HG03280 (cell line): ENCODE measurements at regions not wholly inside any gene's neighbourhood (a gene's known extent, or its start where the extent isn't known, plus 50 kb on each side); places are given as distances from the start of the nearest gene placed in this dataset.
"Not testable (repeated sequence)": the region's sequence is repeated elsewhere in the genome, so short reads cannot be mapped to it uniquely, and the experiment has no call there.

Source experiments
- ATAC-seq: cut with Tn5 transposase; IDR thresholded peaks from one replicate; pipeline ENCODE4 v1.9.1; 2021; ENCODE audit warnings: mild to moderate bottlenecking, moderate library complexity; ENCODE audit not compliant: unreplicated experiment

DNA sequence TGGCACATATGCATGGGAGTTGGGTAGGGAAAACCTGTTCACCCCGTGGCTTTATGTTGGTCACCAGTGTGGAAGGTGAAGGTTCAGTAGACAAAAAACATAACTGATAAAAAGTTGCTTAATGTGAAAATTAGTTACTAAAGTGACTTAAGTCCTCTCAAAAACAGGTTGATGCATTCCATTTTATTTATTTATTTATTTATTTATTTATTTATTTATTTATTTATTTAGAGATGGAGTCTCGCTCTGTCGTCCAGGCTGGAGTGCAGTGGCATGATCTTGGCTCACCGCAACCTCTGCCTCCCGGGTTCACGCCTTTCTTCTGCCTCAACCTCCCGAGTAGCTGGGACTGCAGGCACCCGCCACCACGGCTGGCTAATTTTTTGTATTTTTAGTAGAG lies 541.0 kb downstream of the DCDC2C start:
- not testable (repeated sequence) for ATAC-seq

DNA sequence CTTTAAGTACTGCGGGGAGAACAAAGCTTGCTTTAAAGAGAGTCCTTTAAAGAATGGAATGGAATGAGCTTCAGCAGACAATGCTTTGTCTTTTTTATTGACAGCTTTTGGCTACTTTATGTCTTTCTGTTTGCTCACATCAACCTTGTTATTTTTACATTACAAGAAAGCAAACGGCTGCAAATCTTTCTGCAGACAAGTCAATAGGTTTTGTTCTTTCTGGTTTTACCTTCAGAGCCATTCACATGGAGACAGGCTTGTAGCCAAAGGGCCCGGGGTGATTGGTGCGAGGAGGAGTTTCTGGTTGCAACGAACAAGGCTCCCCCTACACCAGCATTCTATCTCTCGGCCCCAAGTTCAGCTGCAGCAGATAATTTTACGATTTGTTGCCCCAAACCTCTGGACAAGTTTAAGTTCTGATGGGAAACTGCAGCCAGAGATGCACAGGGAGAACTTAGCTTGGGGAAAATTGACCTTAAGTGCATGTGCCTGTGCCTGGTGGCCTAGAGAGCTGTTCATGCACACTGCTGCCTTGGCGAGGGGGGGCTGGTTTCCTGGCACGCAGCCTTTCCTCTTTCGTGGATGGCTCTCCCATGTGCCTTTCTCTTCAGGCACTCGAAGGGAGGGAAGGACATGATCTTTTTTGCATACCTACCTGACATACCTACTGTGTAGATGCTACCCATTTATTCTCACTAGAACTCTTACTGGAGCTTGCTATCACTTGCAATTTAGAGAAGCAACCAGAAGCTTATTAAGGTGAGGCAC lies 543.2 kb downstream of the DCDC2C start:
- no peak for ATAC-seq

DNA sequence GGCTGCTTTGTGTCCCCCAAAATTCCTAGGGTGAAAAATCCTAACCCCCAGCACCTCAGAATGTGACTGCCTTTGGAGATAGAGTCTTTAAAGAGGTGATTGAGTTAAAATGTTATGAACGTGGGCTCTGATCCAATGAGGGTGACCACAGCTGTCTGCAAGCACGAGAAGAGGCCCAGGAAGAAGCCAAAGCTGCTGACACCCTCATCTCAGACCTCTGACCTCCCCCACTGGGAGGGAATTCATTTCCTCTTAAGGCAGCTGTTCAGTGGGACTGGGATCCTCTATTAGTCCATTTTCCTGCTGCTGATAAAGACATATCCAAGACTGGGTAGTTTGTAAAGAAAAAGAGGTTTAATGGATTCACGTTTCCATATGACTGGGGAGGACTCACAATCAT lies 544.4 kb downstream of the DCDC2C start:
- ATAC-seq: no peak

DNA sequence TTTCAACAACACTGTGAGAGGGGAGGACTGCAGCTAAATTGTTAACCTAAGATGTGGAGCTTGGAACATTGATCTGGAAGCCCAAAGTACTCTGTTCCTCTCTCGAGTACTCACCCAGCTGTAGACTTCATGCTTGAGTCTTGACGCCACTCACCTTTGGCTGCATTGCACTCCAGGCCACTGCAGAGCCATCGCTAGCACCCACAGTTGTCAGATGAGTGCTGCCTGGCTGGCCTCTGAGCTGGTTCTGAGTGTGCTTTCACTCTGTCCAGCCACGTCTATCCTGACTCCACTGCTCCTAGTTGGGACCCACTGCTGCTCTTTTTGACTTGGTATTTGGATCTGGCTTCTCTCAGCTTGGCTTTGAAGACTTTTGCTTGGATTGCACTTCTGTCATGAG lies 552.1 kb downstream of the DCDC2C start:
- ATAC-seq: no peak

DNA sequence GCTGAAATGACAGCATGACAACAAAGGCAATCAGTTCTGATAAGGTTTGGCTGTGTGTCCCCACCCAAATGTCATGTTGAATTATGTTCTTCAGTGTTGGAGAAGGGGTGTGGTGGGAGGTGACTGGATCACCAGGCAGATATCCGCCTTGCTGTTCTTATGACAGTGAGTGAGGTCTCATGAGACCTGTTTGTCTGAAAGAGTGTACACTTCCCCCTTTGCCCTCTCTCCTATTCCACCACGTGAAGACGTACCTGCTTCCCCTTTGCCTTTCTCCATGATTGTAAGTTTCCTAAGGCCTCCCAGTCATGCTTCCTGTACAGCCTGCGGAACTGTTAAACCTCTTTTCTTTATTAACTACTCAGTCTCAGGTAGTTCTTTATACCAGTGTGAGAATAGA lies 553.0 kb downstream of the DCDC2C start:
- no peak for ATAC-seq

DNA sequence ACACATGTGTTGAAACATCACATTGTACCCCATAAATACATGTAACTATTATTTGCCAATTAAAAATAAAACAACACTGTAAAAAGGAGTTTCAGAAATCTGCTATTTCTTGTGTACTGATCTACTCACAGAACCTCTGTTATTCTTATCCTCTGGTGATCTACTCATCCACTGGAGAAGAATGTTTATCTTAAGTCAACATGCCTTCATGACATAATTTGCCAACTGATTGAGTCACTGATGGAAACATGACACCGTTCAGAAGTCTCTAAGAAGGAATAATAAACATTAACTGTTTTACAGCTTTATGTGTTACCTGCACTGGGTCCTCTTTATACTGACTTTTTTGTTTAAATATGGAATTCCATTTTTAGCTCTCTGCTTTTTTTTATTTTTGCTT lies 555.2 kb downstream of the DCDC2C start:
- ATAC-seq: no peak

DNA sequence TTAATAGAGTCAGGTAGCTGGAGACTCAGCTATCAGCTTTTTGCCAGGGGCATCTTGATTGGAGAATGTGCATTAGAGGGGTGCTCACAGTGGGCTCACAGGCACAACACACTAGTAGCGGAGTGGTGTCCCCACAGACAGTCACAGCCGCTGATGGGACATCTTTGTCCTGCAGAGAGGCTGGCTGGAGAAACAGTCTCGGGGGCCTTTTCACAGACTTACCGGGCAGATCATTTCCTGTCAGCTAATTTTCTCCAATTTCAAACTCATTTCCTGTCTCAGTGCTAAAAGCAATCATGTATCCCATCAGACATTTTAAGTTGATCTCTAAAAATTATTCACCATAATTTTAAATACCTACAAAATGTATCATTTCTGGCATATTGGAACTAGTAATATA lies 562.6 kb downstream of the DCDC2C start:
- ATAC-seq: no peak

DNA sequence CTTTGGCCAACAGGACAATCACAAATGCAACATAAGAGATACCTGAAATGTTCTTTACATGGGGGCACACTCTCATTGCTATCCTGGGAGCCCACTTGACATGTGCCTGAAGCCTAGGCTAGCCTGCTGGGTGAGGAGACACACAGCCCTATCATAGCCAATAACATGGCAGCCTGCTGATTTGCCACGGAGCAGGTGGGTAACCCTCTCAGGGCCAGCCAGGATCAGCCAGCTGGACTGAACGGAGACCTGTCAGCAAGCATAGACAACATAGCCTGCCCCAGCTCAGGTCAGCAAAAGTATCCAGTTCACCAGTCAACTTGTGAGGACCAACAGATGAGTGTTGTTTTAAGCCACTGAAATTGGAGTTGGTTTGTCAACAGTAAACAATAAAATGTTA lies 566.5 kb downstream of the DCDC2C start:
- no peak for ATAC-seq

DNA sequence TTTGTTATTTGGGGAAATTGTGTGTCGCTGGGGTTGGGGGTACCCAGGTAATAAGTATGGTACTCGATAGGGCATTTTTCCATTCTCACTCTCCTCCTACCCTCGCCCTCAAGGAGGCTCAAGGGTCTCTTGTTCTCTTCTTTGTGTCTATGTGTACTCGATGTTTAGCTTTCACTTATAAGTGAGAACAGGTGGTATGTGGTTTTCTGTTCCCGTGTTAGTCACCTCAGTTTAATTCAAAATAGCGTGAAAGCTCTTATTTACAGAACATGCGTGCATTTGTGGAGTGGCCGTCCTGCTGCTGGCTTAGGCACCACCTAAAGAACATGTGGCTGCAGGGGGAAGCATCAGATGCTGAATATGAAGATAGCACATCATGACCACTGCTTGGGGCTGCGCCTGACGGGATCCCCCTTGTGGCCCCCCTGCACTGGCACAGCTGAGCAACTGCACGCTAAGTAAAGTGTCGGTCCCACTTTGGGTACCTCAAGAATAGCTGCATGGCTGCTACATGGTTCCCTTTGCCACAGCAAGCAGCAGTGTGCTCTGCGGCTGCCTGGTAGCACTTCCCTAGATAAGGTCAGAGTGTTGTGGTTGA lies 569.0 kb downstream of the DCDC2C start:
- no peak for ATAC-seq

DNA sequence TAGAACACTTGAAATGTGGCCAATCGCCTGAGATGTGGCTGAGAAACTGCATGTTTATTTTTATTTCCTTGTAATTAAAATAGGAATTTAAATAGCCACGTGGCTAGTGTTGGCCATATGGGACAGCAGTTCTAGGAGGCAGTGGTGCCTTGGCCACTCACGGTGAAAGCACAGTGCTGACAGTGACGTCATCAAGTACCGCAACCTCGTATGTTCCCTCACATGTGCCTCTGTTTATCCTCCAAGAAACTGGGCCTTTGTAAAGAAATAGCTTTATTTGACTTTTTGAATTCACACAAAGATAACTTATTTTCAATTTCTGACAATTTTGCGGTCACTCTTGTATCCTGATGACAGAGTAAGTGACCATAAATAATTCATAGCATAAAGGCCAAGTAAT lies 575.0 kb downstream of the DCDC2C start:
- ATAC-seq: no peak

DNA sequence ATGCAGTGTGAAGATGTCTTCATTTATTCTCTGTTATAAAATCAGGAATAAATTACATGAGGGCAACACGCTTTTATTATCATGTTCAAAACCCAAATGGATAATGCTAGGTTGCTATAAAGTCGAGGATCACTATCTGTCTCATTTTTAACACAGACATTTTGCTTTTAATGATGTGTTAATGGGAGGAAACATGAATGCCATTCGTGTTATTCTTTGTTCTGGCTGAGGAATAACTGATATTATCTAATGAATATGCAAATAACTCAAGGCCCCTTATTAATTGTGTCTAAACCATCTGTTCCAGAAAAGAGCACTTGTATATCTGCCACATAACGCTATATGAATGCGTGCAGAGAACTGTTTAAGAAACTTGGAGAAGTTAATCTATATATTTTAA lies 576.1 kb downstream of the DCDC2C start:
- ATAC-seq: no peak

DNA sequence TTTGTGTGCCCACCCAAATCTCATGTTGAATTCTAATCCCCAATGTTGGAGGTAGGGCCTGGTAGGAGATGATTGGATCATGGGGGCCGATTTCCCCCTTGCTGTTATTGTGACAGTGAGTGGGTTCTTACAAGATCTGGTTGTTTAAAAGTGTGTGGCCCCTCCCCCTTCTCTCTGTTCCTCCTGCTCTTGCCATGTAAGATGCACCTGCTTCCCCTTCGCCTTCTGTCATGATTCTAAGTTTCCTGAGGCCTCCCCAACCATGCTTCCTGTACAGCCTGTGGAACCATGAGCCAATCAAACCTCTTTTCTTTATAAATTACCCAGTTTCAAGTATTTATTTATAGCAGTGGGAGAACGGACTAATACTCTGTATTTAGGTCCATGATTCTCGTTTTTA lies 588.1 kb downstream of the DCDC2C start:
- ATAC-seq: no peak

DNA sequence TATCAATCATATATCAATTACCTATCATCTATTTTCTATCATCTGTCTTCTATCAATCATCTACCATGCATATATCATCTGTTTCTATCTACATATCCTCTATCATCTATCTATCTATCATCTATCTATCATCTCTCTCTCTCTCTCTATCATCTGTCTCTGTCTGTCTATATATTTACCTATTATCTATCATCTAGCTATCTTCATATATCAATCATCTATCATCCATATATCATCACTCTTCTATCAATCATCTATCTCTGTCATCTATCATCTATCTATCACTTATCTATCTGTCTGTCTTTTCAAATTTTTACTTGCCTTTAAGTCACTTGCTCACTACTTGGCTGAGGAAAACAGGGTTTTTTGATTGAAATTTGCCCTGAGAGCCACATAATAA lies 592.3 kb downstream of the DCDC2C start:
- no peak for ATAC-seq

DNA sequence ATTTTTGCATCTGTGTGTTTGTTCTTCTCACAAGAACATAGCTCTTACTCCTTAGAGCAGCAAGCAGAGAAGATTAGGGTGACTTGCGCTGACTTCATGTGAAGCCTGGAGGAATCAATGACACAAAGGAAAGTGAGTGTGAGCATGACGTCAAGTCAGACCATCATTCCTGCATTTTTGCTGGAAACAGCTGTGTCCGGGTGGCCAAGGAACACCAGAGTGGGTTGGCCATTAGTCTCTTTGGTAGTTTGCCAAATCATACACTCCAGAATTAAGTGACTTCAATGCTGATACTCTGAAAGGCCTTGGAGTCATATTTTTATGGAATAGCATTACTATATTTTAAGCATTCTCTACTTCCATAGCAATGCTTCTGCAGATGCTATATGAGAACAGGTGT lies 597.2 kb downstream of the DCDC2C start:
- no peak for ATAC-seq

DNA sequence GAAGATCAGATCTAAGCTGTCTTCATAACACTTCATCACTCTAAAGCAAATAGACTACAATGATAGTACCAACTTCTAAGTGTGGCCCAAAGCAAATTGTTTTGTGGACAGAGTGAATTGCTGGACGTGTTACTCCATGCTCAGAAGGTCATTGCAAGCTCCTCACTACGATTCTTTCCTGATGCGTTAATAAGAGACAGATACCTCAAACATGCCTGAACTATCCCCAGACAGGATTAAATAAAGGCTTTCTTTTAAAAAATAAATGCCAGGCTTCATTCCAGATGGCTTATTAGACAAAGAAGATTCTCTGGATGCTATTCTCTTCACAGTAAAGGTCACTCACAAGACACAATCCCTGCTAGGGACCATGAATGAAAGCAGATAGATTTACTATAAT lies 621.2 kb downstream of the DCDC2C start:
- no peak for ATAC-seq

DNA sequence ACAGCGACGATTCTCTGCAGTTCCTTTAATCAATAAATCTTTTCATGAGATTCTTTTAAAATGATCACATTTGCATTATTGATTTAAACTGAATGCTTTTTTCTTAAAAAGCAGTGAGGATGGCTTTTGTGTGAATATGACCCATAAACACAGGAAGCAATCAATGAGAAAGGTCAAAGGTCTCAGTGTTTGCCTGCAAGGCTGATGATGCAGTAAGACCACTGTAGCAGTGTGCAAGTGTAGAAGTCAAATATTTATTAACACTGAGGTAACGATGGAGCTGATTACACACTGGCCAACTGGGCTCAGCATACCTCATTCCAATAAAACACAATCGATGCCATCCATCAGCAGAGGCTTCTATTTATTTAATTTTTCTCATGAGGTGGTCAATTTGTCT lies 633.5 kb downstream of the DCDC2C start:
- ATAC-seq: no peak

DNA sequence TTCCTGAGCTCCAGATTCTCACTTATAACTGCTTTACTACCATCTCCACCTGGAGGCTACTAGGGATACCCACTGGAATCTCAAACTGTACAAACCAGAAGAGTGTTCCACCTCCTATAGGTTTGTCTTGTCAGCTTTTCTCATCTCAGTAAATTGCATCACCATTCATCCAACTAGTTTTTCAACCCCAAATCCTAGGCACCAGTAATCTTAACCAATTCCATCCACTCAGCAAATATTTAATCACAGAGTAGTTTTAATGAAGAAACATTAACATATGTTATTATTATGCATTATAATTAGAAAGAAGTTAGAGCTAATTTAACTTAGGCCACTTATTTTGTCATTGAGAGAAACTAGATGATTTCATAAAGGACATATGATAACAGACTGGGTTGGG lies 635.0 kb downstream of the DCDC2C start:
- ATAC-seq: no peak

DNA sequence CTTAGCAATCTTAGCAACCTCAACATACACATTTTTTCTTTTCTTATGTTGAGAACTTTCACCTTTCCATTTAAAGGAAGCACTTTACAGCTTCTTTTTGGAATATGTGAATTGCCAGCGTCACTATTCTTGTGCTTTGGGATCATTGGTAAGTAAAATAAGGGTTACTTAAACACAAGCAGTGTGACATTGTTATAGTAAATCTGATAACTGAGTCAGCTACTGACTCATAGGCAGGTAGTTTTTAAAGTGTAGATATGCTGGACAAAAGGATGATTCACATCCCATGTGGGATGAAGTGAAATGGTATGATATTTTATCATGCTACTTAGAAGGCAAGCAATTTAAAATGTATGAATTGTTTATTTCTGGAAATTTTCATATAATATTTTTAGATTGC lies 637.2 kb downstream of the DCDC2C start:
- ATAC-seq: no peak

DNA sequence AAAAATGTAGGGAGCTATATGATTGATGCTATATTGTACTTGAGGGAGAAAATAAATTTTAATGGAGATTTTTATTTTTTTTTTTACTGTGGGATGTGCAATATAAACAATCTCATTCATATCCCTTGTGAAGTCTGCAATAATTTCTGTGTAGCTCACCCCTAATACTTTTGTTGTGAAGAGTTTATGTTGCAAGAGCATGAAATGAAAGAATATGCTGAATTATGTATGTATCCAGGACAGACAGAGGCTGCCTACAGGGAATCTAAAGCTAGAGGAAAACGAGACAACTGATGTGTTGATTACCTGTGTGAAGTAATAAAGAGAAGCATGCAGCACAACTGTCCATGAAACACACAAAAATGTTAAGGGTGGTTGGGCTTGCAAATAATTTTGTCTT lies 643.3 kb downstream of the DCDC2C start:
- no peak for ATAC-seq

DNA sequence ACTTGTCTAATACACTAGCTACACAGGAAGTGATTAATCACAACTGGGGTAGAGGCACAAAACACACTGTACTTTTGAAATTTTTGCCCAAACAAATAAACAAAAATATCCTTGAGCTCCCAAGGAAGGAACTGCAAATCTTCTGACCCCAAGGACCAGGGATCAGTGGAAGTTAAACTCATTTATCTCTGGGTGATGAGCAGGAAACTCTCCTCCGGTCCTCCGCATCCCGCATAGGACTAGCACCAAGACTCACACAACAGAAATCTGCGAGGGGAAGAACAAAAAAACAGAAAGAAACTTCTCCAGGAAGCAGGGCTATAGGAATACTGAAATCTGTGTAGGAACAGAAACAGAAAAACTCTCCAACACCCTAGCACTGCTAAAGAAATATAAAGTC lies 650.3 kb downstream of the DCDC2C start:
- ATAC-seq: no peak

DNA sequence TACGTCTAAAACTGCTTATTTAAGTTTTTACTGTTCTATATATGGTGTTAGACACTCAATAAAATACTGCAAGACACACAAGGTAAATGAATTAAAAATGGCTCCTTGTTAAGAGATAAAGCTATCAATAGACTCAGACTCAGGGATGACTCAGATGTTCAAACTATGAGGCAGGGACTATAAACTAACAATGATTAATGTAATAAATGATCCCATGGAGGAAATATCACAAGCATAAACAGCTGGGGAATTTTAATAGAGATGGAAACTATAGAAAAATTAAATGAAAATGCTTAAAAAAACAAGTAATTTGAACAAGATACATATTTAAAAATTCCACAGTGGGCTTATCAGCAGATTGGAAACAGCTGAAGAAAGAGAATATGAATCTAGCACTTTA lies 650.8 kb downstream of the DCDC2C start:
- ATAC-seq: no peak

DNA sequence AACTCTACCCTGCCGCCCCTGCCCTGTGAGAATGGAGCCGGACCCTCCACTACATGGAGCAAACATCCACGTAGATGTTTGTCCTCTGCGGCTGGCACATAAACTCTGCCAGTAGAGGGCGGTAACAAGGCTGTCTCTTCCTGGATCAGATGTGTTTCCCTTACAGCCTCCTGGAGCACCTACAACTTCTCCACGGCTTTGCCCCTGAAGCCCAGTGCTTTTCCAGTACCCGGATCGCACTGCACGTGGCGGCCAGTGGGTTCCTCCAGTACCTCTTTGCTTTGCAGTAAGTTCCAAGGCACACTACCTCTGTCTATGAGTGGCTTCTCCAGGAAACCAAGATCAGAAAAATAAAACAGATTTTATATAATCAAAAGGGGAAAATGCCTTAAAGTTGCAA lies 651.3 kb downstream of the DCDC2C start:
- ATAC-seq: no peak

DNA sequence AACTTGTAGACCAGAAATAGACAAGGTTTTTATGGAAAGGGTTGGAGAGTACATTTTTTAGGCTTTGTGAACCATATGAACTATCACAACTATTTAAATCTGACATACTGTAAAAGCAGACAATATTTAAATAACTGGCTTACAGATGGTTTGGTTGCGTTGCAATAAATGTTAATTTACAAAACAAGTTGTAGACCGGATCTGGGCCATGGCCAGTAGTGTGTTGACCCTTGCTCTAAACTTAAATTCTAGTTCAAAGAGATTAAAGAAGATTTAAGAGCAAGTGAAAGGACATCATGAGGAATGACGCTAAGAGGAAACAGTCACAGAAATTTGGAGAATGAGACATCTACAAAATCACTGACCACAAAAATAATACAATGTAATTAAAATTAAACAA lies 652.7 kb downstream of the DCDC2C start:
- no peak for ATAC-seq
